Esophagus squamous epithelium (tissue), 4 donors: ENCODE measurements at regions not wholly inside any gene's neighbourhood (a gene's known extent, or its start where the extent isn't known, plus 50 kb on each side); places are given as distances from the start of the nearest gene placed in this dataset.

Experiments used
- CTCF ChIP-seq, 6 experiments: fragments of 450-650 bp in 4 of 6; fragments of 200-600 bp in 2 of 6; sonication (generic) in 2 of 6; IDR thresholded peaks; one replicate each; pipeline ENCODE4 v1.5.1; 2016 to 2019; ENCODE audit warnings: antibody characterized with exemption in 6 of 6, mild to moderate bottlenecking in 4 of 6, moderate library complexity in 4 of 6
- POLR2A ChIP-seq, 4 donors: fragments of 450-650 bp; IDR thresholded peaks; one replicate each; pipeline ENCODE4 v1.6.1; 2017; ENCODE audit warnings: antibody characterized with exemption in 4 of 4, mild to moderate bottlenecking in 4 of 4, moderate library complexity in 3 of 4

GRCh38 chr21:43280949-43281633 lies 112.3 kb downstream of the CRYAA start:
- TF ChIP-seq CTCF (IDR thresholded peaks at IDR 0.05): no peak
- no peak for TF ChIP-seq POLR2A (IDR thresholded peaks at IDR 0.05)
